ENCODE measurements at regions not wholly inside any gene's neighbourhood (a gene's known extent, or its start where the extent isn't known, plus 50 kb on each side); places are given as distances from the start of the nearest gene placed in this dataset.

DNA sequence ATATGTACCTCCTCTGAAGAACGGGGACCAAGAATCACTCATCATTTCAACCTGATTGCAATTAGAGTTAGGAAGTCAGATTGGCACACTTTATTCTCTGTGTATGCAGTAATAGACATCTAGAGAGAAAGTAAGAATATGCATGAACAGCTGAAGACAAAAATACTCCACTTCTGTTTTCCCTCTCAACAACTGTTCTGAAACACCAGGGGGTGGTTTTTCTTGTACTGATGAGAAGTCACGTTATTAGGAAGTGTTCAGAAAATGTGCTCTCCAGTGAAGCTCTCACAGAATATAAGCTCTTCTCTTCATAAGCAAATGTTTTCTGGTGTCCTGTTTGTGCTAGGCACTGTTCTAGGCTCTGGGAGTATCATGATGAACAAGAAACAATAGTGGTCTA lies 531.7 kb upstream of the C9orf72 start:
- Histone ChIP-seq H3K9me3 (no peaks in the 10 kb centered on the region), H3K4me3 (ENCODE audit: control insufficient read depth in 1 of 2, extremely low read depth in 1 of 2, low read length in 1 of 2) (no peak overlapping the region), H3K4me1 (ENCODE audit: control insufficient read depth in 1 of 2, extremely low read depth in 1 of 2, insufficient read depth in 2 of 2, low read length in 2 of 2) (no peaks in the 10 kb centered on the region), H3K27ac (ENCODE audit: low read length) (no peak overlapping the region), H3K36me3 (ENCODE audit: control insufficient read depth in 2 of 2, extremely low read depth in 1 of 2, insufficient read depth in 1 of 2, low read length in 1 of 2) (no peaks in the 10 kb centered on the region), H3K27me3 (replicated peaks in 1 of 2; ENCODE audit: control insufficient read depth in 2 of 2, extremely low read depth in 1 of 2, insufficient read depth in 2 of 2, low read length in 1 of 2) (no peaks in the 10 kb centered on the region)
- Mint-ChIP-seq H3K36me3 (no peaks in the 10 kb centered on the region), H3K4me1 (no peaks in the 10 kb centered on the region), H3K4me3 (no peak overlapping the region), H3K27me3 (no peaks in the 10 kb centered on the region), H3K27ac (no peak overlapping the region), H3K9me3 (peaks cover 6 to 10% (median 8%) of the 10 kb centered on the region in 3 donors)
- CTCF ChIA-PET: no interaction called here
- DNase-seq: no peak
- no peak for ATAC-seq (replicated peaks in 1 of 4)
- WGBS (ENCODE audit: insufficient coverage): no CpG with 5 or more reads among the region's 2 CpGs
- POLR2A ChIA-PET: no interaction called here

DNA sequence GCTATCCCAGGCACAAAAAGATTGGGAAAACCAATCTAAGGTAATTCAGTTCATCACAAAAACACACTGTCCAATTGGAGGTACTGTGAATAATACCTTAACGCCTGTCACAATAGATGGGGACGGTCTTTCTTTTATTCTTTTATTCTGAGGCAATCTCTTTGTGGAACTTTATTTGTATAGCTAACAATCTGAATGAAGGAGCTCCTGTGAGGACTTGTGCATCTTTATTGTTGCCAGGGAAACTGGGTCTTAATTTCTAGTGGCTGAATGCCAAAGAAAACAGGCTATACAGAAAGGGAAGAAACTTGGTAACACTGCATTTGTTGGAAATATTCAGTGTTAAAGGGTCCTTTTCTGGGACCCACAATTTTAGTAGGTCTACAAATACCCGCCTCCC lies 546.9 kb upstream of the C9orf72 start:
- Mint-ChIP-seq H3K36me3 (no peaks in the 10 kb centered on the region), H3K4me3 (no peak overlapping the region), H3K27ac (no peak overlapping the region), H3K27me3 (no peaks in the 10 kb centered on the region), H3K4me1 (no peaks in the 10 kb centered on the region), H3K9me3 (peaks cover 0 to 4% (median 2%) of the 10 kb centered on the region in 3 donors)
- H3K27me3 ChIP-seq (replicated peaks in 1 of 2; ENCODE audit: control insufficient read depth in 2 of 2, extremely low read depth in 1 of 2, insufficient read depth in 2 of 2, low read length in 1 of 2): no peaks in the 10 kb centered on the region
- no peaks in the 10 kb centered on the region for H3K4me1 ChIP-seq (ENCODE audit: control insufficient read depth in 1 of 2, extremely low read depth in 1 of 2, insufficient read depth in 2 of 2, low read length in 2 of 2)
- no peaks in the 10 kb centered on the region for H3K9me3 ChIP-seq
- ChIA-PET CTCF (no interaction called here), POLR2A (no interaction called here)
- H3K27ac ChIP-seq (ENCODE audit: low read length): no peak overlapping the region
- DNase-seq: no peak
- WGBS (ENCODE audit: insufficient coverage): 83% methylated on average over 2 of the region's 3 CpGs
- no peaks in the 10 kb centered on the region for H3K36me3 ChIP-seq (ENCODE audit: control insufficient read depth in 2 of 2, extremely low read depth in 1 of 2, insufficient read depth in 1 of 2, low read length in 1 of 2)
- H3K4me3 ChIP-seq (ENCODE audit: control insufficient read depth in 1 of 2, extremely low read depth in 1 of 2, low read length in 1 of 2): no peak overlapping the region
- no peak for ATAC-seq (replicated peaks in 1 of 4)

DNA sequence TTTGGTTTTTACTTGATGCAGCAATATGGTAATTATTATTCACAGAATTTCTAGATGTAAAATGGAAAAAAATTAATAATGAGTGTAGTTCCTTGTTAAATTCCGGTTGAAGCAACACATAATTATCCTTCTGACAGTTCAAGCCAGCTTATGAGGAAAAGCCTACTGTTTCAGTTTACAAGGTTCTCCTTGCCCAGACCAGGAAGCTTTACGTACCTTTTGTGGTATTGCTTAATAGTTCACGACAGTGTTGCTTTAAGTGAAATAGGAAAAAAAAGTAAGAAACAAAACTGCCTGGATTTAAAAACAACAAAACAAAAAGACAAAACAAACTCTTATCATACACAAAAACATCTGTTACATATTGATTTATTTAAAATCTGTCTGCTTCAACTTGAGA lies 547.3 kb upstream of the C9orf72 start:
- no peaks in the 10 kb centered on the region for H3K27me3 ChIP-seq (replicated peaks in 1 of 2; ENCODE audit: control insufficient read depth in 2 of 2, extremely low read depth in 1 of 2, insufficient read depth in 2 of 2, low read length in 1 of 2)
- no peak overlapping the region for H3K4me3 ChIP-seq (ENCODE audit: control insufficient read depth in 1 of 2, extremely low read depth in 1 of 2, low read length in 1 of 2)
- peaks cover 0 to 4% (median 2%) of the 10 kb centered on the region in 3 donors for H3K9me3 Mint-ChIP-seq
- no peaks in the 10 kb centered on the region for H3K4me1 Mint-ChIP-seq
- ChIA-PET POLR2A (no interaction called here), CTCF (no interaction called here)
- no peak for ATAC-seq (replicated peaks in 1 of 4)
- H3K4me3 Mint-ChIP-seq: no peak overlapping the region
- DNase-seq: no peak
- H3K36me3 ChIP-seq (ENCODE audit: control insufficient read depth in 2 of 2, extremely low read depth in 1 of 2, insufficient read depth in 1 of 2, low read length in 1 of 2): no peaks in the 10 kb centered on the region
- no peak overlapping the region for H3K27ac ChIP-seq (ENCODE audit: low read length)
- no peak overlapping the region for H3K27ac Mint-ChIP-seq
- no peaks in the 10 kb centered on the region for H3K9me3 ChIP-seq
- no peaks in the 10 kb centered on the region for H3K4me1 ChIP-seq (ENCODE audit: control insufficient read depth in 1 of 2, extremely low read depth in 1 of 2, insufficient read depth in 2 of 2, low read length in 2 of 2)
- WGBS (ENCODE audit: insufficient coverage): no CpG with 5 or more reads among the region's 3 CpGs
- H3K36me3 Mint-ChIP-seq: no peaks in the 10 kb centered on the region
- H3K27me3 Mint-ChIP-seq: no peaks in the 10 kb centered on the region

DNA sequence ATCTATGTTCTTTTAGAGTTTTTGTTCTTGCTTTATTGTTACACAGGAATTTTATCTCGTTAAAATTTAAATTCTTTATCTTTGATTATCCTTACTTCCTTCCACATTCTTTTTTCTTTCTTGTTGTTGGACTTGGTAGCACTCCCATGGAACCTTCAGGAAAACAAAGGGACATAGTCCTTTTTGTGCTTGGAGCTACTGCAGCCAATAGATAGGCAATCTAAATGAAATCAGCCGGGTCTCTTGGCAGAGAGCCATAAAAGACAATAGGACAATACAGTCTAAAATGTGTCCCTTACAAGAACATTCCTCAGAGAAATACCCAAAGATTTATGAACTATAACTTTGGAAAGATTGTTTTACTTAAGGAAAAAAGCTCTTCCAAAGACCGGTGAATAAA lies 548.1 kb upstream of the C9orf72 start:
- Histone ChIP-seq H3K4me3 (ENCODE audit: control insufficient read depth in 1 of 2, extremely low read depth in 1 of 2, low read length in 1 of 2) (no peak overlapping the region), H3K9me3 (no peaks in the 10 kb centered on the region), H3K4me1 (ENCODE audit: control insufficient read depth in 1 of 2, extremely low read depth in 1 of 2, insufficient read depth in 2 of 2, low read length in 2 of 2) (no peaks in the 10 kb centered on the region), H3K36me3 (ENCODE audit: control insufficient read depth in 2 of 2, extremely low read depth in 1 of 2, insufficient read depth in 1 of 2, low read length in 1 of 2) (no peaks in the 10 kb centered on the region), H3K27me3 (replicated peaks in 1 of 2; ENCODE audit: control insufficient read depth in 2 of 2, extremely low read depth in 1 of 2, insufficient read depth in 2 of 2, low read length in 1 of 2) (no peaks in the 10 kb centered on the region), H3K27ac (ENCODE audit: low read length) (no peak overlapping the region)
- H3K4me3 Mint-ChIP-seq: no peak overlapping the region
- no peak overlapping the region for H3K27ac Mint-ChIP-seq
- CTCF ChIA-PET: no interaction called here
- DNase-seq (no peak), ATAC-seq (replicated peaks in 1 of 4) (no peak)
- H3K9me3 Mint-ChIP-seq: peaks cover under 1 to 4% (median 2%) of the 10 kb centered on the region in 3 donors
- WGBS (ENCODE audit: insufficient coverage): 20% methylated on average over 1 of the region's 3 CpGs
- H3K4me1 Mint-ChIP-seq: no peaks in the 10 kb centered on the region
- no peaks in the 10 kb centered on the region for H3K27me3 Mint-ChIP-seq
- no peaks in the 10 kb centered on the region for H3K36me3 Mint-ChIP-seq
- POLR2A ChIA-PET: no interaction called here

DNA sequence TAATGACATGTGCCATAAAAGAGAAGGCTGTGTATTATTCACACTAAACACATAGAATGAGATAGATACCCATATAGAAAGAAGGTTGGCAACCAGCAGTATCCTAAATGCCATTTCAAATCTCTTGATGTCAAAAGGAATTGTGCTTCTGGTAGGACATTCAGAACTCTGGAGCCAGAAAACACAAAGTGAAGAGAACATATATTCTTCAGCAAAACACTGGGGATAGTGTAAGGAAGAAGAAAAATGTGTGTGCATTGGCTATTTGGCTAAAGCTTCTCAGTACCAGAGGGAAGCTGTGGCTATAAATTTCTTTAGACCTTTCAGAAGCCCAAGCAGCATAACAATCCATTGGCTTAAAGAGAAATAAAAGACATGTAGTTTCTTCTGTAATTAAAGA lies 551.6 kb upstream of the C9orf72 start:
- H3K27ac Mint-ChIP-seq: no peak overlapping the region
- no peaks in the 10 kb centered on the region for H3K36me3 Mint-ChIP-seq
- DNase-seq (no peak), ATAC-seq (replicated peaks in 1 of 4) (no peak)
- ChIA-PET POLR2A (no interaction called here), CTCF (no interaction called here)
- H3K4me3 Mint-ChIP-seq: no peak overlapping the region
- H3K4me1 Mint-ChIP-seq: no peaks in the 10 kb centered on the region
- no peaks in the 10 kb centered on the region for H3K4me1 ChIP-seq (ENCODE audit: control insufficient read depth in 1 of 2, extremely low read depth in 1 of 2, insufficient read depth in 2 of 2, low read length in 2 of 2)
- H3K27me3 ChIP-seq (replicated peaks in 1 of 2; ENCODE audit: control insufficient read depth in 2 of 2, extremely low read depth in 1 of 2, insufficient read depth in 2 of 2, low read length in 1 of 2): no peaks in the 10 kb centered on the region
- H3K4me3 ChIP-seq (ENCODE audit: control insufficient read depth in 1 of 2, extremely low read depth in 1 of 2, low read length in 1 of 2): no peak overlapping the region
- no peaks in the 10 kb centered on the region for H3K27me3 Mint-ChIP-seq
- H3K27ac ChIP-seq (ENCODE audit: low read length): no peak overlapping the region
- H3K9me3 ChIP-seq: no peaks in the 10 kb centered on the region
- no peaks in the 10 kb centered on the region for H3K36me3 ChIP-seq (ENCODE audit: control insufficient read depth in 2 of 2, extremely low read depth in 1 of 2, insufficient read depth in 1 of 2, low read length in 1 of 2)
- peaks cover 0 to 4% (median 4%) of the 10 kb centered on the region in 3 donors for H3K9me3 Mint-ChIP-seq

DNA sequence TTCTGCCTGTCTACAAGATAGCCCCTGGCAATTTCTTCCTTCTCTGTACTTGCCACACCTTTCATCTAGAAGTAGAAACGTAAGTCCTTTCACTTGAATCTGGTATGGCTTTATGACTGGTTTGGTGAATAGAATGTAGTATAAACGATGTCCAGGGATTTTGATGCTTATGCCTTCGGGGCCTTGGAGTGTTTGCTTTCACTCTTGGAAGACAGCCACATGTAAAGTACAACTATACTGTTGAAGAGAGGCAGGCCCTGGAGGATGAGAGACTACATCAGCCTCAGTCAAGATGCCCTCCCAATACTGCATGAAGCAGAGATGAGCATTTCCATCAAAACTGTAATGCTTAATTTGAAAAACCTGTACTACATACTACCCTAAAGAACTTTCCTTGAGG lies 553.8 kb upstream of the C9orf72 start:
- H3K4me1 ChIP-seq (ENCODE audit: control insufficient read depth in 1 of 2, extremely low read depth in 1 of 2, insufficient read depth in 2 of 2, low read length in 2 of 2): no peaks in the 10 kb centered on the region
- ChIA-PET CTCF (no interaction called here), POLR2A (no interaction called here)
- WGBS (ENCODE audit: insufficient coverage): no CpG with 5 or more reads among the region's 3 CpGs
- DNase-seq: no peak
- no peaks in the 10 kb centered on the region for H3K4me1 Mint-ChIP-seq
- H3K9me3 ChIP-seq: no peaks in the 10 kb centered on the region
- peaks cover 0 to 4% (median 4%) of the 10 kb centered on the region in 3 donors for H3K9me3 Mint-ChIP-seq
- H3K27me3 ChIP-seq (replicated peaks in 1 of 2; ENCODE audit: control insufficient read depth in 2 of 2, extremely low read depth in 1 of 2, insufficient read depth in 2 of 2, low read length in 1 of 2): no peaks in the 10 kb centered on the region
- no peak overlapping the region for H3K4me3 Mint-ChIP-seq
- H3K4me3 ChIP-seq (ENCODE audit: control insufficient read depth in 1 of 2, extremely low read depth in 1 of 2, low read length in 1 of 2): no peak overlapping the region
- no peaks in the 10 kb centered on the region for H3K36me3 Mint-ChIP-seq
- H3K27me3 Mint-ChIP-seq: no peaks in the 10 kb centered on the region
- no peak overlapping the region for H3K27ac Mint-ChIP-seq
- H3K27ac ChIP-seq (ENCODE audit: low read length): no peak overlapping the region
- ATAC-seq (replicated peaks in 1 of 4): no peak
- no peaks in the 10 kb centered on the region for H3K36me3 ChIP-seq (ENCODE audit: control insufficient read depth in 2 of 2, extremely low read depth in 1 of 2, insufficient read depth in 1 of 2, low read length in 1 of 2)

DNA sequence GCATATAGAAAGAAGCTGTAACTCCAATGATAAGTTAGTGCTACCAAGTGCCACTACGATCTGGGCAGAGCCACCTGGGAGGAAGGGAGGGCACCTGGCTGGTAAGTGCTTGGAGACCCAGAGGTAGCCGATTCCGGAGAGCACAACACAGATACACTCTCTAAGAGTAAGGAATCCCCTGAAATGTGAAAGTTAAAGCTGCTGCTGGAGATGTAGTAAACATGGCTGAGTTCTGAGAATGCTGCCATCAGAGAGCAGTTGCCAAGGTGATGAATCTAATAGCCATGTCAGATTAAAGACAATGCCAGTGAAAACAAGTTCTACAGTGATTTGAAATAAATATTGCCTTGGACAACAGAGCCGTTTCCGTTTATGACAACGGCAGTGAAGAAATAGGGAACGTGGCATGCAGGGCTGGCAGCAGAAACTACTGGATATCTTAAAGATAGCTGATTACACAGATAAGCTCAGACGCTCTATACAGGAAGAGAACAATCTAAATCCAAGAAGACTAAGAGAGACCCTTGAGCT lies 561.2 kb upstream of the C9orf72 start:
- WGBS (ENCODE audit: insufficient coverage): 76% methylated on average over 4 of the region's 8 CpGs
- no peak overlapping the region for H3K27ac Mint-ChIP-seq
- no peak for ATAC-seq (replicated peaks in 1 of 4)
- Histone ChIP-seq H3K27me3 (replicated peaks in 1 of 2; ENCODE audit: control insufficient read depth in 2 of 2, extremely low read depth in 1 of 2, insufficient read depth in 2 of 2, low read length in 1 of 2) (no peaks in the 10 kb centered on the region), H3K4me1 (ENCODE audit: control insufficient read depth in 1 of 2, extremely low read depth in 1 of 2, insufficient read depth in 2 of 2, low read length in 2 of 2) (no peaks in the 10 kb centered on the region), H3K9me3 (no peaks in the 10 kb centered on the region), H3K4me3 (ENCODE audit: control insufficient read depth in 1 of 2, extremely low read depth in 1 of 2, low read length in 1 of 2) (no peak overlapping the region), H3K27ac (ENCODE audit: low read length) (no peak overlapping the region), H3K36me3 (ENCODE audit: control insufficient read depth in 2 of 2, extremely low read depth in 1 of 2, insufficient read depth in 1 of 2, low read length in 1 of 2) (no peaks in the 10 kb centered on the region)
- POLR2A ChIA-PET: no interaction called here
- no peak for DNase-seq
- no peak overlapping the region for H3K4me3 Mint-ChIP-seq
- CTCF ChIA-PET: no interaction called here
- no peaks in the 10 kb centered on the region for H3K36me3 Mint-ChIP-seq
- no peaks in the 10 kb centered on the region for H3K27me3 Mint-ChIP-seq
- H3K4me1 Mint-ChIP-seq: no peaks in the 10 kb centered on the region
- peaks cover 0 to 2% (median 0%) of the 10 kb centered on the region in 3 donors for H3K9me3 Mint-ChIP-seq

Measured in T-cell (primary cell).